Transverse colon (tissue), 4 donors: ENCODE measurements at regions not wholly inside any gene's neighbourhood (a gene's known extent, or its start where the extent isn't known, plus 50 kb on each side); places are given as distances from the start of the nearest gene placed in this dataset.

ENCODE experiments used
- DNase-seq: peaks from one replicate; pipeline ENCODE4 v3.0.0-alpha.2; 2019
- H3K27ac ChIP-seq, 4 donors: fragments of 200-600 bp; sonication (generic); 2 replicates each; pipeline ENCODE4 v1.5.1; 2016 to 2018; ENCODE audit warnings: inconsistent platforms in 4 of 4
- H3K27me3 ChIP-seq: fragments of 200-600 bp; sonication (generic); 2 replicates; pipeline ENCODE4 v1.5.1; 2017; ENCODE audit warnings: inconsistent platforms
- H3K36me3 ChIP-seq, 4 donors: fragments of 200-600 bp; sonication (generic); 2 replicates each; pipeline ENCODE4 v1.5.1; 2017 to 2019; ENCODE audit warnings: inconsistent platforms in 4 of 4
- H3K4me1 ChIP-seq, 4 donors: fragments of 200-600 bp; sonication (generic); 2 replicates each; pipeline ENCODE4 v1.5.1; 2017 to 2020; ENCODE audit warnings: inconsistent platforms in 4 of 4
- H3K4me3 ChIP-seq, 4 donors: fragments of 200-600 bp; sonication (generic); 1 replicate in 1 of 4; 2 replicates in 3 of 4; pipeline versions ENCODE4 v1.5.1 to v1.6.1; 2017 to 2019; ENCODE audit warnings: inconsistent platforms in 4 of 4
- H3K9me3 ChIP-seq, 2 donors: fragments of 200-600 bp; sonication (generic); 2 replicates each; pipeline ENCODE4 v1.5.1; 2017 to 2019; ENCODE audit warnings: inconsistent platforms in 2 of 2
- EP300 ChIP-seq: sonication (generic); formaldehyde crosslinking; IDR thresholded peaks from one replicate; pipeline ENCODE4 v1.6.1; 2017; ENCODE audit warnings: antibody characterized with exemption, low read depth
- POLR2A ChIP-seq: fragments of 450-650 bp; IDR thresholded peaks from one replicate; pipeline ENCODE4 v1.6.1; 2016; ENCODE audit warnings: antibody characterized with exemption, mild to moderate bottlenecking, moderate library complexity
- POLR2AphosphoS5 ChIP-seq, 3 donors: sonication (generic); formaldehyde crosslinking; IDR thresholded peaks; one replicate each; pipeline ENCODE4 v1.6.1; 2016; ENCODE audit warnings: antibody characterized with exemption in 3 of 3
- WGBS, 2 donors: methylation state at CpG; one replicate each; pipeline ENCODE4 v1.1.5; 2018; ENCODE audit warnings: low coverage in 1 of 2; 5-methylcytosine and 5-hydroxymethylcytosine counted together
- in situ Hi-C, 4 donors: fragments of 200-750 bp; cut with MboI; loops; one replicate each; pipeline versions ENCODE4 v1.15.0 to v1.15.1; 2017; ENCODE audit warnings: low sequenced_read_pairs in 3 of 4, low pct_ligation_motif_present in 1 of 4, low pct_unique_long_range_greater_than_20kb in 1 of 4
- intact Hi-C: fragments of 100-400 bp; cut with DNase I; formaldehyde crosslinking; loops from one replicate; pipeline ENCODE4 v1.15.1; 2023; ENCODE audit warnings: low total_unique reads
- TF ChIP-seq, protein P1 (sequence below), 5 experiments: fragments of 200-600 bp in 3 of 5; fragments of 450-650 bp in 2 of 5; sonication (generic) in 3 of 5; IDR thresholded peaks; 1 replicate in 2 of 5; 2 replicates in 3 of 5; pipeline ENCODE4 v1.5.1; 2016 to 2017; ENCODE audit warnings: antibody characterized with exemption in 5 of 5, inconsistent platforms in 3 of 5, mild to moderate bottlenecking in 2 of 5, moderate library complexity in 1 of 5

GRCh38 chr14:39967885-39968284 lies 535.7 kb upstream of the FBXO33 start:
- Histone ChIP-seq H3K4me3 (no peak overlapping the region), H3K36me3 (no peaks in the 10 kb centered on the region), H3K27ac (no peak overlapping the region), H3K27me3 (no peaks in the 10 kb centered on the region), H3K9me3 (no peaks in the 10 kb centered on the region), H3K4me1 (no peaks in the 10 kb centered on the region)
- 93 to 97% methylated on average over 1 of the region's 1 CpG for WGBS, 2 donors
- intact Hi-C loops (no loop called here), in situ Hi-C loops (no loop called here)
- no peak for DNase-seq
- TF ChIP-seq, protein P1, sequence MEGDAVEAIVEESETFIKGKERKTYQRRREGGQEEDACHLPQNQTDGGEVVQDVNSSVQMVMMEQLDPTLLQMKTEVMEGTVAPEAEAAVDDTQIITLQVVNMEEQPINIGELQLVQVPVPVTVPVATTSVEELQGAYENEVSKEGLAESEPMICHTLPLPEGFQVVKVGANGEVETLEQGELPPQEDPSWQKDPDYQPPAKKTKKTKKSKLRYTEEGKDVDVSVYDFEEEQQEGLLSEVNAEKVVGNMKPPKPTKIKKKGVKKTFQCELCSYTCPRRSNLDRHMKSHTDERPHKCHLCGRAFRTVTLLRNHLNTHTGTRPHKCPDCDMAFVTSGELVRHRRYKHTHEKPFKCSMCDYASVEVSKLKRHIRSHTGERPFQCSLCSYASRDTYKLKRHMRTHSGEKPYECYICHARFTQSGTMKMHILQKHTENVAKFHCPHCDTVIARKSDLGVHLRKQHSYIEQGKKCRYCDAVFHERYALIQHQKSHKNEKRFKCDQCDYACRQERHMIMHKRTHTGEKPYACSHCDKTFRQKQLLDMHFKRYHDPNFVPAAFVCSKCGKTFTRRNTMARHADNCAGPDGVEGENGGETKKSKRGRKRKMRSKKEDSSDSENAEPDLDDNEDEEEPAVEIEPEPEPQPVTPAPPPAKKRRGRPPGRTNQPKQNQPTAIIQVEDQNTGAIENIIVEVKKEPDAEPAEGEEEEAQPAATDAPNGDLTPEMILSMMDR (IDR thresholded peaks at IDR 0.05): no peak
- TF ChIP-seq POLR2A (no peak), EP300 (no peak), POLR2AphosphoS5 (IDR thresholded peaks at IDR 0.05) (no peak)

GRCh38 chr14:39957987-39958386 lies 525.8 kb upstream of the FBXO33 start:
- DNase-seq: no peak
- 92% methylated on average over 3 of the region's 3 CpGs; no CpG with 5 or more reads in 1 of the 2 donors for WGBS, 2 donors
- peaks cover 0 to 5% of the 10 kb centered on the region in 2 donors for H3K9me3 ChIP-seq
- in situ Hi-C loops: no loop called here
- TF ChIP-seq POLR2AphosphoS5 (IDR thresholded peaks at IDR 0.05): no peak
- TF ChIP-seq, protein P1 (IDR thresholded peaks at IDR 0.05): no peak
- TF ChIP-seq EP300: no peak
- TF ChIP-seq POLR2A: no peak
- intact Hi-C loops: no loop called here
- no peaks in the 10 kb centered on the region for H3K27me3 ChIP-seq
- H3K4me1 ChIP-seq: no peaks in the 10 kb centered on the region
- no peak overlapping the region for H3K27ac ChIP-seq
- H3K36me3 ChIP-seq: no peaks in the 10 kb centered on the region
- no peak overlapping the region for H3K4me3 ChIP-seq

GRCh38 chr14:39957290-39957689 lies 525.1 kb upstream of the FBXO33 start:
- in situ Hi-C loops (no loop called here), intact Hi-C loops (no loop called here)
- Histone ChIP-seq H3K9me3 (peaks cover 0 to 10% of the 10 kb centered on the region in 2 donors), H3K27ac (no peak overlapping the region), H3K4me1 (no peaks in the 10 kb centered on the region), H3K4me3 (no peak overlapping the region), H3K36me3 (no peaks in the 10 kb centered on the region), H3K27me3 (no peaks in the 10 kb centered on the region)
- TF ChIP-seq EP300 (no peak), POLR2AphosphoS5 (IDR thresholded peaks at IDR 0.05) (no peak), POLR2A (no peak)
- TF ChIP-seq, protein P1 (IDR thresholded peaks at IDR 0.05): no peak
- WGBS, 2 donors: 67 to 72% methylated on average over 3 of the region's 3 CpGs
- DNase-seq: no peak

- intact Hi-C loops: no loop called here
- 92 to 94% methylated on average over 4 of the region's 4 CpGs for WGBS, 2 donors
- Histone ChIP-seq H3K4me1 (no peaks in the 10 kb centered on the region), H3K27me3 (no peaks in the 10 kb centered on the region), H3K4me3 (no peak overlapping the region), H3K36me3 (no peaks in the 10 kb centered on the region), H3K9me3 (peaks cover 0 to 10% of the 10 kb centered on the region in 2 donors), H3K27ac (no peak overlapping the region)
- DNase-seq: no peak
- TF ChIP-seq EP300: no peak
- TF ChIP-seq POLR2A: no peak
- no peak for TF ChIP-seq POLR2AphosphoS5 (IDR thresholded peaks at IDR 0.05)
- TF ChIP-seq, protein P1 (IDR thresholded peaks at IDR 0.05): no peak
- in situ Hi-C loops: no loop called here
Observed at GRCh38 chr14:39956372-39956771, 524.1 kb upstream of the FBXO33 start.
